NCI-H524 treated with DMSO at 0.1 percent for 48 hours (cell line): ENCODE measurements at regions not wholly inside any gene's neighbourhood (a gene's known extent, or its start where the extent isn't known, plus 50 kb on each side); places are given as distances from the start of the nearest gene placed in this dataset.

Source experiments
- DNase-seq: peaks from one replicate; lab custom pipeline; 2025; lab: John Stamatoyannopoulos, UW

GRCh38 chr9:87824216-87824875 is 58.3 kb upstream of the SPATA31E1 start:
- no peak for DNase-seq

GRCh38 chr9:87824886-87825285 is 57.8 kb upstream of the SPATA31E1 start:
- no peak for DNase-seq

GRCh38 chr9:87826331-87826730 is 56.3 kb upstream of the SPATA31E1 start:
- no peak for DNase-seq

- no peak for DNase-seq
Measured at GRCh38 chr9:87827341-87827740, 55.3 kb upstream of the SPATA31E1 start.

GRCh38 chr9:87829756-87830155 is 52.9 kb upstream of the SPATA31E1 start:
- no peak for DNase-seq

GRCh38 chr9:87830446-87830845 is 52.2 kb upstream of the SPATA31E1 start:
- DNase-seq, result no peak

GRCh38 chr9:87831159-87831558 is 51.5 kb upstream of the SPATA31E1 start:
- no peak for DNase-seq
